ENCODE measurements at regions not wholly inside any gene's neighbourhood (a gene's known extent, or its start where the extent isn't known, plus 50 kb on each side); places are given as distances from the start of the nearest gene placed in this dataset.

GRCh38 chr14:56972948-56973347 lies 162.7 kb upstream of the OTX2 start:
- no peak for TF ChIP-seq CTCF (IDR thresholded peaks at IDR 0.05; ENCODE audit: low read depth, low read length, missing control alignments)
- DNase-seq (ENCODE audit: low read depth) = no peak

GRCh38 chr14:56964895-56965294 lies 154.6 kb upstream of the OTX2 start:
- no peak overlapping the region for H3K4me3 ChIP-seq (ENCODE audit: low read depth, low read length)
- TF ChIP-seq CTCF (IDR thresholded peaks at IDR 0.05; ENCODE audit: low read depth, low read length, missing control alignments) = no peak
- no peak for DNase-seq (ENCODE audit: low read depth)

More at GRCh38 chr14:56972948-56973347, 162.7 kb upstream of the OTX2 start:
- H3K4me3 ChIP-seq (ENCODE audit: low read depth, low read length) = no peak overlapping the region

- no peak overlapping the region for H3K4me3 ChIP-seq (ENCODE audit: low read depth, low read length)
- no peak for DNase-seq (ENCODE audit: low read depth)
- no peak for TF ChIP-seq CTCF (IDR thresholded peaks at IDR 0.05; ENCODE audit: low read depth, low read length, missing control alignments)
These were observed 153.1 kb upstream of the OTX2 start for GRCh38 chr14:56963381-56963780.

GRCh38 chr14:56962444-56963080 lies 152.3 kb upstream of the OTX2 start:
- DNase-seq (ENCODE audit: low read depth) = no peak
- no peak overlapping the region for H3K4me3 ChIP-seq (ENCODE audit: low read depth, low read length)
- no peak for TF ChIP-seq CTCF (IDR thresholded peaks at IDR 0.05; ENCODE audit: low read depth, low read length, missing control alignments)

GRCh38 chr14:56959869-56960268 lies 149.6 kb upstream of the OTX2 start:
- no peak for DNase-seq (ENCODE audit: low read depth)
- no peak for TF ChIP-seq CTCF (IDR thresholded peaks at IDR 0.05; ENCODE audit: low read depth, low read length, missing control alignments)

GRCh38 chr14:56959121-56959520 lies 148.8 kb upstream of the OTX2 start:
- DNase-seq (ENCODE audit: low read depth) = no peak
- H3K4me3 ChIP-seq (ENCODE audit: low read depth, low read length) = no peak overlapping the region
- no peak for TF ChIP-seq CTCF (IDR thresholded peaks at IDR 0.05; ENCODE audit: low read depth, low read length, missing control alignments)

More at GRCh38 chr14:56959869-56960268, 149.6 kb upstream of the OTX2 start:
- H3K4me3 ChIP-seq (ENCODE audit: low read depth, low read length) = no peak overlapping the region

GRCh38 chr14:56956182-56956581 lies 145.9 kb upstream of the OTX2 start:
- no peak for TF ChIP-seq CTCF (IDR thresholded peaks at IDR 0.05; ENCODE audit: low read depth, low read length, missing control alignments)
- H3K4me3 ChIP-seq (ENCODE audit: low read depth, low read length) = no peak overlapping the region
- DNase-seq (ENCODE audit: low read depth) = no peak

Measured in GM12864 (cell line).